HCT116 (cell line): ENCODE measurements at regions not wholly inside any gene's neighbourhood (a gene's known extent, or its start where the extent isn't known, plus 50 kb on each side); places are given as distances from the start of the nearest gene placed in this dataset.
A peak's percentile ranks its signal among the peaks of the same experiment; 100 is the strongest.

Experiments used
- ATAC-seq: fragments of 200-7000 bp; cut with Tn5 transposase; 2 replicates; pipeline ENCODE4 v1.9.1; 2020; ENCODE audit warnings: mild to moderate bottlenecking, moderate library complexity
- BruUV-seq: library from RNA; stranded (reverse); fragments of 400-500 nt; replicated peaks from 2 replicates; lab custom pipeline; 2021; lab: Mats Ljungman, UMichigan
- CTCF ChIA-PET: fragments of 300-600 bp; sonication (Branson Sonifier 250); formaldehyde crosslinking; loops from one replicate; lab custom pipeline; 2021; ENCODE audit warnings: antibody characterized with exemption; lab: Charles Lee
- POLR2A ChIA-PET: fragments of 300-600, 350-600 bp; sonication (Branson Sonifier 250); formaldehyde crosslinking; loops from one replicate; lab custom pipeline; 2021; ENCODE audit warnings: antibody characterized with exemption; lab: Charles Lee
- RAD21 ChIA-PET, 2 experiments: fragments of 300-600 bp; sonication (Branson Sonifier 250); formaldehyde crosslinking; loops; one replicate each; lab custom pipeline; 2023; ENCODE audit warnings: low total read pairs in 2 of 2; ENCODE audit not compliant: uncharacterized antibody in 2 of 2, unreplicated experiment in 2 of 2, low non-redundant PET in 1 of 2; lab: Charles Lee
- DNase-seq: peaks from one replicate; pipeline ENCODE4 v3.0.0-alpha.2; 2010; ENCODE audit warnings: low read depth, low spot score
- H2AFZ ChIP-seq: fragments of 200-600 bp; shearing (Covaris generic), sonication (generic); 2 replicates; pipeline ENCODE4 v1.6.1; 2017; ENCODE audit warnings: low read depth, mixed run types, mixed read lengths, antibody characterized with exemption, low read length; ENCODE audit not compliant: poor library complexity, severe bottlenecking
- H3K27ac ChIP-seq: 2 replicates; pipeline ENCODE4 v1.5.1; 2012; ENCODE audit warnings: low read depth, low read length
- H3K27me3 ChIP-seq: fragments of 200-600 bp; sonication (generic); 2 replicates; pipeline ENCODE4 v1.6.1; 2016; ENCODE audit warnings: mixed run types, low read length, mixed read lengths; ENCODE audit not compliant: insufficient read depth
- H3K36me3 ChIP-seq, 2 experiments: fragments of 200-500 bp in 1 of 2; fragments of 200-600 bp in 1 of 2; sonication (Bioruptor generic) in 1 of 2; sonication (generic) in 1 of 2; 2 replicates each; pipeline versions ENCODE4 v1.5.1 to v1.6.1; 2014 to 2016; ENCODE audit warnings: low read length in 2 of 2, inconsistent platforms in 1 of 2, mixed read lengths in 1 of 2, mixed run types in 1 of 2; ENCODE audit not compliant: insufficient read depth in 2 of 2, control insufficient read depth in 1 of 2
- H3K4me1 ChIP-seq, 2 experiments: fragments of 200-600 bp in 1 of 2; sonication (generic) in 1 of 2; 2 replicates each; pipeline versions ENCODE4 v1.5.1 to v1.6.1; 2012 to 2017; ENCODE audit warnings: low read length in 2 of 2, inconsistent platforms in 1 of 2, mild to moderate bottlenecking in 1 of 2, mixed read lengths in 1 of 2, mixed run types in 1 of 2, moderate library complexity in 1 of 2; ENCODE audit not compliant: insufficient read depth in 2 of 2, control insufficient read depth in 1 of 2
- H3K4me2 ChIP-seq: fragments of 200-600 bp; sonication (generic); 2 replicates; pipeline ENCODE4 v1.6.1; 2017; ENCODE audit warnings: mixed run types, low read length, mixed read lengths
- H3K4me3 ChIP-seq, 2 experiments: fragments of 200-600 bp in 1 of 2; sonication (generic) in 1 of 2; replicated peaks in 1 of 2; 2 replicates each; pipeline ENCODE4 v1.5.1; 2011 to 2016; ENCODE audit warnings: low read length in 2 of 2, control low read depth in 1 of 2, low read depth in 1 of 2, mild to moderate bottlenecking in 1 of 2, mixed read lengths in 1 of 2, mixed run types in 1 of 2
- H3K79me2 ChIP-seq: fragments of 200-600 bp; sonication (generic); 2 replicates; pipeline ENCODE4 v1.6.1; 2017; ENCODE audit warnings: mild to moderate bottlenecking, mixed run types, low read length, moderate library complexity, mixed read lengths; ENCODE audit not compliant: insufficient read depth
- H3K9ac ChIP-seq: fragments of 200-600 bp; sonication (generic); 2 replicates; pipeline ENCODE4 v1.6.1; 2016; ENCODE audit warnings: low read length, mixed read lengths
- H3K9me2 ChIP-seq: fragments of 200-600 bp; sonication (generic), shearing (Covaris generic); 2 replicates; pipeline ENCODE4 v1.6.1; 2017; ENCODE audit warnings: mixed run types, mild to moderate bottlenecking, moderate library complexity; ENCODE audit not compliant: insufficient read depth
- H3K9me3 ChIP-seq, 2 experiments: fragments of 200-500 bp in 1 of 2; fragments of 200-600 bp in 1 of 2; sonication (Bioruptor generic) in 1 of 2; sonication (generic) in 1 of 2; 2 replicates each; pipeline ENCODE4 v1.6.1; 2014 to 2017; ENCODE audit warnings: low read length in 2 of 2, mixed read lengths in 2 of 2, inconsistent platforms in 1 of 2, low read depth in 1 of 2, mild to moderate bottlenecking in 1 of 2, mixed run types in 1 of 2, moderate library complexity in 1 of 2; ENCODE audit not compliant: control insufficient read depth in 1 of 2, insufficient read depth in 1 of 2
- H4K20me1 ChIP-seq: fragments of 200-600 bp; sonication (generic), shearing (Covaris generic); 2 replicates; pipeline ENCODE4 v1.6.1; 2017; ENCODE audit warnings: mixed run types, mild to moderate bottlenecking, moderate library complexity; ENCODE audit not compliant: insufficient read depth
- CBX3 ChIP-seq: IDR thresholded peaks from 2 replicates; pipeline ENCODE4 v1.6.1; 2012; ENCODE audit warnings: low read depth
- CEBPB ChIP-seq: IDR thresholded peaks from 2 replicates; pipeline ENCODE4 v1.6.1; 2012; ENCODE audit warnings: low read depth
- EGR1 ChIP-seq: IDR thresholded peaks from 2 replicates; pipeline ENCODE4 v1.6.1; 2012; ENCODE audit warnings: low read depth
- ELF1 ChIP-seq: IDR thresholded peaks from 2 replicates; pipeline ENCODE4 v1.6.1; 2012; ENCODE audit warnings: low read depth, borderline replicate concordance
- EZH2 ChIP-seq: fragments of 200-600 bp; sonication (generic); IDR thresholded peaks from 2 replicates; pipeline ENCODE4 v1.6.1; 2017; ENCODE audit warnings: antibody characterized with exemption, mixed run types
- EZH2phosphoT487 ChIP-seq: fragments of 200-600 bp; IDR thresholded peaks from 2 replicates; pipeline ENCODE4 v1.6.1; 2018; ENCODE audit warnings: antibody characterized with exemption, borderline replicate concordance
- FOSL1 ChIP-seq: IDR thresholded peaks from 2 replicates; pipeline ENCODE4 v1.6.1; 2012; ENCODE audit warnings: low read depth
- JUND ChIP-seq: IDR thresholded peaks from 2 replicates; pipeline ENCODE4 v1.6.1; 2012
- POLR2A ChIP-seq: IDR thresholded peaks from 2 replicates; pipeline ENCODE4 v1.7.0; 2011; ENCODE audit warnings: borderline replicate concordance; ENCODE audit not compliant: insufficient read depth, insufficient read length; ENCODE audit errors: extremely low read depth
- RAD21 ChIP-seq: IDR thresholded peaks from 2 replicates; pipeline ENCODE4 v1.6.1; 2012; ENCODE audit warnings: low read depth, mild to moderate bottlenecking
- SIN3A ChIP-seq: IDR thresholded peaks from 2 replicates; pipeline ENCODE4 v1.6.1; 2012; ENCODE audit warnings: low read depth
- SP1 ChIP-seq: IDR thresholded peaks from 2 replicates; pipeline ENCODE4 v1.6.1; 2012; ENCODE audit warnings: low read depth
- SRF ChIP-seq: IDR thresholded peaks from 2 replicates; pipeline ENCODE4 v1.6.1; 2012; ENCODE audit warnings: low read depth
- TCF7L2 ChIP-seq: IDR thresholded peaks from 2 replicates; pipeline ENCODE4 v1.7.0; 2011; ENCODE audit warnings: borderline replicate concordance, inconsistent platforms; ENCODE audit not compliant: insufficient read depth, insufficient read length; ENCODE audit errors: extremely low read depth
- YY1 ChIP-seq: IDR thresholded peaks from 2 replicates; pipeline ENCODE4 v1.6.1; 2011; ENCODE audit warnings: low read length, low read depth, moderate library complexity, mild to moderate bottlenecking; ENCODE audit not compliant: insufficient replicate concordance; ENCODE audit errors: extremely low read depth
- ZNF274 ChIP-seq: fragments of 200-500 bp; sonication (Bioruptor generic); IDR thresholded peaks from 2 replicates; pipeline ENCODE4 v1.6.1; 2014; ENCODE audit warnings: mild to moderate bottlenecking, low read depth, low read length, inconsistent platforms
- intact Hi-C: fragments of 100-400 bp; cut with micrococcal nuclease; formaldehyde crosslinking; loops from 2 replicates; pipeline ENCODE4 v1.10.0; 2022
- TF ChIP-seq, protein P1 (sequence below): IDR thresholded peaks from 2 replicates; pipeline ENCODE4 v1.6.1; 2012
- TF ChIP-seq, protein P2 (sequence below): IDR thresholded peaks from 2 replicates; pipeline ENCODE4 v1.6.1; 2012; ENCODE audit warnings: low read depth
- TF ChIP-seq, protein P3 (sequence below): IDR thresholded peaks from 2 replicates; pipeline ENCODE4 v1.6.1; 2012

DNA sequence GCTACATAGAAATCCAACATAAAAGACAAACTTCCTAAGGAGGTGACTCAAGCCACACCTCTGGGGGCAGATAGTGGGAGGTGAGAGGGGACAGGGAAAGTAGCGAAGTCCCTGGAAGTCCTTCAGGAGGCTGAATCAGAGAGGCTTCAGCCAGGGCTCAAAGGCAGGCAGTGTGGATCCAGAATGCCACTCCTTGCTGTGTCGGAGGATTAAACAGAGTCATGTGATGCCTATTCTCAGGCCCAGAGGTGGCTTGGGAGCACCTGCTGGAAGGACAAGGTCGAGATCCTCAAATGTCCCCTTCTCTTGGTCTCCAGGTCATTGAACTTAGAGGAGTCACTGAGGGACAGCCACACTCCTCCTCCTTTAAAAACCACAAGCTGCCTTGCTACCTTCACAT lies 391.1 kb downstream of the SOX9 start:
- ATAC-seq (0 out of 2 replicates have a peak, but pooled peaks have one; percentile 35), DNase-seq (no peak)
- BruUV-seq: no TSS peak
- TF ChIP-seq EZH2 (no peak), FOSL1 (no peak), ELF1 (no peak), CEBPB (no peak), YY1 (no peak), ZNF274 (no peak), SIN3A (no peak), JUND (no peak), TCF7L2 (no peak), CBX3 (no peak), SRF (no peak), SP1 (no peak), EGR1 (no peak), POLR2A (no peak), RAD21 (no peak), EZH2phosphoT487 (no peak)
- TF ChIP-seq, protein P1, sequence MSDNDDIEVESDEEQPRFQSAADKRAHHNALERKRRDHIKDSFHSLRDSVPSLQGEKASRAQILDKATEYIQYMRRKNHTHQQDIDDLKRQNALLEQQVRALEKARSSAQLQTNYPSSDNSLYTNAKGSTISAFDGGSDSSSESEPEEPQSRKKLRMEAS: no peak
- TF ChIP-seq, protein P2, sequence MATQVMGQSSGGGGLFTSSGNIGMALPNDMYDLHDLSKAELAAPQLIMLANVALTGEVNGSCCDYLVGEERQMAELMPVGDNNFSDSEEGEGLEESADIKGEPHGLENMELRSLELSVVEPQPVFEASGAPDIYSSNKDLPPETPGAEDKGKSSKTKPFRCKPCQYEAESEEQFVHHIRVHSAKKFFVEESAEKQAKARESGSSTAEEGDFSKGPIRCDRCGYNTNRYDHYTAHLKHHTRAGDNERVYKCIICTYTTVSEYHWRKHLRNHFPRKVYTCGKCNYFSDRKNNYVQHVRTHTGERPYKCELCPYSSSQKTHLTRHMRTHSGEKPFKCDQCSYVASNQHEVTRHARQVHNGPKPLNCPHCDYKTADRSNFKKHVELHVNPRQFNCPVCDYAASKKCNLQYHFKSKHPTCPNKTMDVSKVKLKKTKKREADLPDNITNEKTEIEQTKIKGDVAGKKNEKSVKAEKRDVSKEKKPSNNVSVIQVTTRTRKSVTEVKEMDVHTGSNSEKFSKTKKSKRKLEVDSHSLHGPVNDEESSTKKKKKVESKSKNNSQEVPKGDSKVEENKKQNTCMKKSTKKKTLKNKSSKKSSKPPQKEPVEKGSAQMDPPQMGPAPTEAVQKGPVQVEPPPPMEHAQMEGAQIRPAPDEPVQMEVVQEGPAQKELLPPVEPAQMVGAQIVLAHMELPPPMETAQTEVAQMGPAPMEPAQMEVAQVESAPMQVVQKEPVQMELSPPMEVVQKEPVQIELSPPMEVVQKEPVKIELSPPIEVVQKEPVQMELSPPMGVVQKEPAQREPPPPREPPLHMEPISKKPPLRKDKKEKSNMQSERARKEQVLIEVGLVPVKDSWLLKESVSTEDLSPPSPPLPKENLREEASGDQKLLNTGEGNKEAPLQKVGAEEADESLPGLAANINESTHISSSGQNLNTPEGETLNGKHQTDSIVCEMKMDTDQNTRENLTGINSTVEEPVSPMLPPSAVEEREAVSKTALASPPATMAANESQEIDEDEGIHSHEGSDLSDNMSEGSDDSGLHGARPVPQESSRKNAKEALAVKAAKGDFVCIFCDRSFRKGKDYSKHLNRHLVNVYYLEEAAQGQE: no peak
- TF ChIP-seq, protein P3, sequence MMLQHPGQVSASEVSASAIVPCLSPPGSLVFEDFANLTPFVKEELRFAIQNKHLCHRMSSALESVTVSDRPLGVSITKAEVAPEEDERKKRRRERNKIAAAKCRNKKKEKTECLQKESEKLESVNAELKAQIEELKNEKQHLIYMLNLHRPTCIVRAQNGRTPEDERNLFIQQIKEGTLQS: no peak
- Histone ChIP-seq H3K79me2 (peaks cover 68% of the 10 kb centered on the region), H3K4me1 (peaks cover 14 to 33% of the 10 kb centered on the region in 2 experiments), H4K20me1 (0 out of 2 replicates have a peak, but pooled peaks cover 8% of the 10 kb centered on the region), H3K4me3 (no peak overlapping the region), H3K4me2 (no peak overlapping the region), H3K27me3 (no peaks in the 10 kb centered on the region), H2AFZ (no peak overlapping the region), H3K36me3 (no peaks in the 10 kb centered on the region), H3K27ac (no peak overlapping the region), H3K9me3 (no peaks in the 10 kb centered on the region), H3K9ac (no peak overlapping the region), H3K9me2 (no peaks in the 10 kb centered on the region)
- RAD21 ChIA-PET: no interaction called here
- intact Hi-C loops: no loop called here
- POLR2A ChIA-PET: interaction anchor here (0.5 kb wide), 1 partner anchor 1047 kb away, joined by 3 read pairs; no protein-coding TSS in a partner anchor
- CTCF ChIA-PET: interaction anchor here (1.0 kb wide), 1 partner anchor 392 kb away, joined by 3 read pairs; no protein-coding TSS in a partner anchor
